GM23338 (cell line): ENCODE measurements at regions not wholly inside any gene's neighbourhood (a gene's known extent, or its start where the extent isn't known, plus 50 kb on each side); places are given as distances from the start of the nearest gene placed in this dataset.

Source experiments
- ATAC-seq: fragments of 200-7000 bp; cut with Tn5 transposase; 3 replicates; pipeline ENCODE4 v1.9.1; 2020
- DNase-seq: peaks from one replicate; pipeline ENCODE4 v3.0.0-alpha.2; 2015; ENCODE audit warnings: low spot score
- H2AFZ ChIP-seq: fragments of 200-600 bp; sonication (generic); 2 replicates; pipeline ENCODE4 v1.8.0; 2016; ENCODE audit warnings: antibody characterized with exemption, mild to moderate bottlenecking, moderate library complexity
- H3F3A ChIP-seq: fragments of 200-600 bp; sonication (generic); replicated peaks from 2 replicates; pipeline ENCODE4 v1.8.0; 2017; ENCODE audit warnings: antibody characterized with exemption, mixed run types, low read depth
- H3K27ac ChIP-seq: fragments of 200-600 bp; sonication (generic); 2 replicates; pipeline ENCODE4 v1.6.1; 2016; ENCODE audit warnings: low read depth
- H3K27me3 ChIP-seq: fragments of 200-600 bp; sonication (generic); 2 replicates; pipeline ENCODE4 v1.8.0; 2016; ENCODE audit warnings: mild to moderate bottlenecking, mixed run types, moderate library complexity; ENCODE audit not compliant: insufficient read depth
- H3K36me3 ChIP-seq: fragments of 200-600 bp; sonication (generic); 2 replicates; pipeline ENCODE4 v1.8.0; 2016; ENCODE audit warnings: mild to moderate bottlenecking; ENCODE audit not compliant: insufficient read depth
- H3K4me1 ChIP-seq: fragments of 200-600 bp; sonication (generic); 2 replicates; pipeline ENCODE4 v1.8.0; 2016; ENCODE audit warnings: mild to moderate bottlenecking, moderate library complexity; ENCODE audit not compliant: insufficient read depth
- H3K4me2 ChIP-seq: fragments of 200-600 bp; sonication (generic); 2 replicates; pipeline ENCODE4 v1.7.1; 2017; ENCODE audit warnings: mixed run types
- H3K4me3 ChIP-seq: fragments of 200-600 bp; sonication (generic); 2 replicates; pipeline ENCODE4 v1.6.1; 2016; ENCODE audit warnings: mixed run types
- H3K79me2 ChIP-seq: fragments of 200-600 bp; sonication (generic); replicated peaks from 2 replicates; pipeline ENCODE4 v1.8.0; 2017; ENCODE audit warnings: mild to moderate bottlenecking; ENCODE audit not compliant: insufficient read depth
- H3K9me2 ChIP-seq: fragments of 200-600 bp; sonication (generic); 2 replicates; pipeline ENCODE4 v1.8.0; 2017; ENCODE audit not compliant: insufficient read depth
- H4K20me1 ChIP-seq: fragments of 200-600 bp; sonication (generic); replicated peaks from 2 replicates; pipeline ENCODE4 v1.8.0; 2017; ENCODE audit warnings: mild to moderate bottlenecking; ENCODE audit not compliant: insufficient read depth
- H3K27ac Mint-ChIP-seq: 2 replicates; pipeline ENCODE4 v1.8.0; 2020; ENCODE audit warnings: inconsistent platforms, mild to moderate bottlenecking, moderate library complexity, mixed read lengths
- H3K27me3 Mint-ChIP-seq: 3 replicates; pipeline ENCODE4 v1.8.0; 2022; ENCODE audit warnings: low read depth, mild to moderate bottlenecking, moderate library complexity, mixed read lengths, inconsistent platforms; ENCODE audit not compliant: insufficient read depth, poor library complexity
- H3K36me3 Mint-ChIP-seq: 3 replicates; pipeline ENCODE4 v1.8.0; 2021; ENCODE audit warnings: low read depth, mild to moderate bottlenecking, inconsistent platforms, moderate library complexity, mixed read lengths
- H3K4me1 Mint-ChIP-seq: 3 replicates; pipeline ENCODE4 v1.8.0; 2020; ENCODE audit warnings: mild to moderate bottlenecking, inconsistent platforms, mixed read lengths
- H3K4me3 Mint-ChIP-seq: 3 replicates; pipeline ENCODE4 v1.8.0; 2021; ENCODE audit warnings: moderate library complexity, mild to moderate bottlenecking, inconsistent platforms, mixed read lengths
- H3K9me3 Mint-ChIP-seq: 3 replicates; pipeline ENCODE4 v1.8.0; 2020; ENCODE audit warnings: moderate library complexity, mild to moderate bottlenecking, inconsistent platforms, mixed read lengths
- CREB1 ChIP-seq: fragments of 250-450 bp; sonication (Bioruptor Pico); IDR thresholded peaks from 2 replicates; pipeline ENCODE4 v1.5.0; 2020; ENCODE audit warnings: low read depth, mild to moderate bottlenecking, moderate library complexity
- EZH2 ChIP-seq: fragments of 200-600 bp; sonication (generic); IDR thresholded peaks from one replicate; pipeline ENCODE4 v1.8.0; 2017; ENCODE audit warnings: antibody characterized with exemption, mild to moderate bottlenecking, low read depth; ENCODE audit not compliant: unreplicated experiment
- EZH2phosphoT487 ChIP-seq: fragments of 200-600 bp; sonication (generic); IDR thresholded peaks from one replicate; pipeline ENCODE4 v1.8.1; 2018; ENCODE audit warnings: antibody characterized with exemption; ENCODE audit not compliant: unreplicated experiment
- JUNB ChIP-seq: IDR thresholded peaks from one replicate; pipeline ENCODE4 v1.6.1; 2016; ENCODE audit warnings: antibody characterized with exemption; ENCODE audit not compliant: unreplicated experiment
- NANOG ChIP-seq: IDR thresholded peaks from 2 replicates; pipeline ENCODE4 v1.6.1; 2016; ENCODE audit warnings: antibody characterized with exemption, borderline replicate concordance
- POLR2AphosphoS5 ChIP-seq: IDR thresholded peaks from 2 replicates; pipeline ENCODE4 v1.6.1; 2016; ENCODE audit warnings: antibody characterized with exemption, low read depth
- STAT1 ChIP-seq: IDR thresholded peaks from one replicate; pipeline ENCODE4 v1.6.1; 2016; ENCODE audit warnings: antibody characterized with exemption; ENCODE audit not compliant: unreplicated experiment
- ZNF331 ChIP-seq: fragments of 250-450 bp; sonication (Bioruptor Pico); IDR thresholded peaks from 2 replicates; pipeline ENCODE4 v1.5.0; 2020; ENCODE audit warnings: low read depth, mild to moderate bottlenecking, moderate library complexity
- TF ChIP-seq, protein P1 (sequence below): IDR thresholded peaks from one replicate; pipeline ENCODE4 v1.6.1; 2018; ENCODE audit warnings: antibody characterized with exemption; ENCODE audit not compliant: unreplicated experiment
- TF ChIP-seq, protein P2 (sequence below): IDR thresholded peaks from 2 replicates; pipeline ENCODE4 v1.6.1; 2016; ENCODE audit warnings: antibody characterized with exemption
- TF ChIP-seq, protein P3 (sequence below), 2 experiments: fragments of 200-600 bp in 1 of 2; sonication (generic) in 1 of 2; conservative IDR thresholded peaks; 2 replicates each; pipeline versions ENCODE4 v1.5.1 to v1.6.1; 2016 to 2017; ENCODE audit warnings: antibody characterized with exemption in 2 of 2, low read depth in 2 of 2, mild to moderate bottlenecking in 2 of 2, moderate library complexity in 1 of 2
- TF ChIP-seq, protein P4 (sequence below): fragments of 250-450 bp; sonication (Bioruptor Pico); IDR thresholded peaks from 2 replicates; pipeline ENCODE4 v1.5.0; 2020; ENCODE audit warnings: mild to moderate bottlenecking, moderate library complexity

DNA sequence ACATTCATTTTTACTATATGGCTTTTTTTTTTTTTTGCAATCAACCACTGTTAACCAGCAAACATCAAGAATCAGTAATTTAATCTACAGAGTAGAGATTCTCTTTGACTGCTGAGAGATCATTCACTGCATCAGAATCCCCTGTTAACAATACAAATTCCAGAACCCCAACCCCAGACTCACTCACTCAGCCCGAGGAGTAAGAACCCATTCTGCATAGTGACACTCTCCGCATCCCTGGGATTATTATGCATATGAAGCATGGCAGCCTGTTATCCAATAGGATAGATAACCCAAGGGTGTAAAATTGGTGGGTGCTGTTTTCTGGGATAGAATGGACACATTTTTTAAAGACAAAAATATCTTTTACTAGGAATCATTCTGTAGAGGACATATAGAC, 76.3 kb upstream of the CCDC39 start (continued):
- TF ChIP-seq, protein P1, sequence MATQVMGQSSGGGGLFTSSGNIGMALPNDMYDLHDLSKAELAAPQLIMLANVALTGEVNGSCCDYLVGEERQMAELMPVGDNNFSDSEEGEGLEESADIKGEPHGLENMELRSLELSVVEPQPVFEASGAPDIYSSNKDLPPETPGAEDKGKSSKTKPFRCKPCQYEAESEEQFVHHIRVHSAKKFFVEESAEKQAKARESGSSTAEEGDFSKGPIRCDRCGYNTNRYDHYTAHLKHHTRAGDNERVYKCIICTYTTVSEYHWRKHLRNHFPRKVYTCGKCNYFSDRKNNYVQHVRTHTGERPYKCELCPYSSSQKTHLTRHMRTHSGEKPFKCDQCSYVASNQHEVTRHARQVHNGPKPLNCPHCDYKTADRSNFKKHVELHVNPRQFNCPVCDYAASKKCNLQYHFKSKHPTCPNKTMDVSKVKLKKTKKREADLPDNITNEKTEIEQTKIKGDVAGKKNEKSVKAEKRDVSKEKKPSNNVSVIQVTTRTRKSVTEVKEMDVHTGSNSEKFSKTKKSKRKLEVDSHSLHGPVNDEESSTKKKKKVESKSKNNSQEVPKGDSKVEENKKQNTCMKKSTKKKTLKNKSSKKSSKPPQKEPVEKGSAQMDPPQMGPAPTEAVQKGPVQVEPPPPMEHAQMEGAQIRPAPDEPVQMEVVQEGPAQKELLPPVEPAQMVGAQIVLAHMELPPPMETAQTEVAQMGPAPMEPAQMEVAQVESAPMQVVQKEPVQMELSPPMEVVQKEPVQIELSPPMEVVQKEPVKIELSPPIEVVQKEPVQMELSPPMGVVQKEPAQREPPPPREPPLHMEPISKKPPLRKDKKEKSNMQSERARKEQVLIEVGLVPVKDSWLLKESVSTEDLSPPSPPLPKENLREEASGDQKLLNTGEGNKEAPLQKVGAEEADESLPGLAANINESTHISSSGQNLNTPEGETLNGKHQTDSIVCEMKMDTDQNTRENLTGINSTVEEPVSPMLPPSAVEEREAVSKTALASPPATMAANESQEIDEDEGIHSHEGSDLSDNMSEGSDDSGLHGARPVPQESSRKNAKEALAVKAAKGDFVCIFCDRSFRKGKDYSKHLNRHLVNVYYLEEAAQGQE: no peak
- TF ChIP-seq, protein P2, sequence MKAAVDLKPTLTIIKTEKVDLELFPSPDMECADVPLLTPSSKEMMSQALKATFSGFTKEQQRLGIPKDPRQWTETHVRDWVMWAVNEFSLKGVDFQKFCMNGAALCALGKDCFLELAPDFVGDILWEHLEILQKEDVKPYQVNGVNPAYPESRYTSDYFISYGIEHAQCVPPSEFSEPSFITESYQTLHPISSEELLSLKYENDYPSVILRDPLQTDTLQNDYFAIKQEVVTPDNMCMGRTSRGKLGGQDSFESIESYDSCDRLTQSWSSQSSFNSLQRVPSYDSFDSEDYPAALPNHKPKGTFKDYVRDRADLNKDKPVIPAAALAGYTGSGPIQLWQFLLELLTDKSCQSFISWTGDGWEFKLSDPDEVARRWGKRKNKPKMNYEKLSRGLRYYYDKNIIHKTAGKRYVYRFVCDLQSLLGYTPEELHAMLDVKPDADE: no peak
- TF ChIP-seq, protein P3, sequence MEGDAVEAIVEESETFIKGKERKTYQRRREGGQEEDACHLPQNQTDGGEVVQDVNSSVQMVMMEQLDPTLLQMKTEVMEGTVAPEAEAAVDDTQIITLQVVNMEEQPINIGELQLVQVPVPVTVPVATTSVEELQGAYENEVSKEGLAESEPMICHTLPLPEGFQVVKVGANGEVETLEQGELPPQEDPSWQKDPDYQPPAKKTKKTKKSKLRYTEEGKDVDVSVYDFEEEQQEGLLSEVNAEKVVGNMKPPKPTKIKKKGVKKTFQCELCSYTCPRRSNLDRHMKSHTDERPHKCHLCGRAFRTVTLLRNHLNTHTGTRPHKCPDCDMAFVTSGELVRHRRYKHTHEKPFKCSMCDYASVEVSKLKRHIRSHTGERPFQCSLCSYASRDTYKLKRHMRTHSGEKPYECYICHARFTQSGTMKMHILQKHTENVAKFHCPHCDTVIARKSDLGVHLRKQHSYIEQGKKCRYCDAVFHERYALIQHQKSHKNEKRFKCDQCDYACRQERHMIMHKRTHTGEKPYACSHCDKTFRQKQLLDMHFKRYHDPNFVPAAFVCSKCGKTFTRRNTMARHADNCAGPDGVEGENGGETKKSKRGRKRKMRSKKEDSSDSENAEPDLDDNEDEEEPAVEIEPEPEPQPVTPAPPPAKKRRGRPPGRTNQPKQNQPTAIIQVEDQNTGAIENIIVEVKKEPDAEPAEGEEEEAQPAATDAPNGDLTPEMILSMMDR (conservative IDR thresholded peaks at IDR 0.05; ENCODE audit: low read depth in 2 of 2): no peak
- TF ChIP-seq EZH2 (no peak), POLR2AphosphoS5 (no peak)

- no peaks in the 10 kb centered on the region for H3K27me3 ChIP-seq
- Mint-ChIP-seq H3K9me3 (peaks cover 23% of the 10 kb centered on the region), H3K4me3 (no peak overlapping the region), H3K36me3 (peaks cover 11% of the 10 kb centered on the region; the same call in 2 of the 3 replicates), H3K27me3 (peaks cover 3% of the 10 kb centered on the region), H3K27ac (no peak overlapping the region), H3K4me1 (no peaks in the 10 kb centered on the region)
- no peak for ATAC-seq
- no peaks in the 10 kb centered on the region for H3K79me2 ChIP-seq
- H3K4me2 ChIP-seq: no peak overlapping the region
- no peak for DNase-seq
- H3K4me1 ChIP-seq: no peaks in the 10 kb centered on the region
- H3K4me3 ChIP-seq: no peak overlapping the region
- H4K20me1 ChIP-seq: no peaks in the 10 kb centered on the region
- H3F3A ChIP-seq: no peaks in the 10 kb centered on the region
- H3K9me2 ChIP-seq: no peaks in the 10 kb centered on the region
- no peaks in the 10 kb centered on the region; the same call in 1 of the 2 replicates for H3K36me3 ChIP-seq
- H3K27ac ChIP-seq: no peak overlapping the region
- no peak overlapping the region for H2AFZ ChIP-seq
- TF ChIP-seq JUNB: no peak
- no peak for TF ChIP-seq EZH2phosphoT487
- TF ChIP-seq, protein P2: no peak
- no peak for TF ChIP-seq ZNF331
- TF ChIP-seq CREB1 (CRISPR knock-in tag): no peak
- TF ChIP-seq STAT1: no peak
- no peak for TF ChIP-seq NANOG
- TF ChIP-seq, protein P4, sequence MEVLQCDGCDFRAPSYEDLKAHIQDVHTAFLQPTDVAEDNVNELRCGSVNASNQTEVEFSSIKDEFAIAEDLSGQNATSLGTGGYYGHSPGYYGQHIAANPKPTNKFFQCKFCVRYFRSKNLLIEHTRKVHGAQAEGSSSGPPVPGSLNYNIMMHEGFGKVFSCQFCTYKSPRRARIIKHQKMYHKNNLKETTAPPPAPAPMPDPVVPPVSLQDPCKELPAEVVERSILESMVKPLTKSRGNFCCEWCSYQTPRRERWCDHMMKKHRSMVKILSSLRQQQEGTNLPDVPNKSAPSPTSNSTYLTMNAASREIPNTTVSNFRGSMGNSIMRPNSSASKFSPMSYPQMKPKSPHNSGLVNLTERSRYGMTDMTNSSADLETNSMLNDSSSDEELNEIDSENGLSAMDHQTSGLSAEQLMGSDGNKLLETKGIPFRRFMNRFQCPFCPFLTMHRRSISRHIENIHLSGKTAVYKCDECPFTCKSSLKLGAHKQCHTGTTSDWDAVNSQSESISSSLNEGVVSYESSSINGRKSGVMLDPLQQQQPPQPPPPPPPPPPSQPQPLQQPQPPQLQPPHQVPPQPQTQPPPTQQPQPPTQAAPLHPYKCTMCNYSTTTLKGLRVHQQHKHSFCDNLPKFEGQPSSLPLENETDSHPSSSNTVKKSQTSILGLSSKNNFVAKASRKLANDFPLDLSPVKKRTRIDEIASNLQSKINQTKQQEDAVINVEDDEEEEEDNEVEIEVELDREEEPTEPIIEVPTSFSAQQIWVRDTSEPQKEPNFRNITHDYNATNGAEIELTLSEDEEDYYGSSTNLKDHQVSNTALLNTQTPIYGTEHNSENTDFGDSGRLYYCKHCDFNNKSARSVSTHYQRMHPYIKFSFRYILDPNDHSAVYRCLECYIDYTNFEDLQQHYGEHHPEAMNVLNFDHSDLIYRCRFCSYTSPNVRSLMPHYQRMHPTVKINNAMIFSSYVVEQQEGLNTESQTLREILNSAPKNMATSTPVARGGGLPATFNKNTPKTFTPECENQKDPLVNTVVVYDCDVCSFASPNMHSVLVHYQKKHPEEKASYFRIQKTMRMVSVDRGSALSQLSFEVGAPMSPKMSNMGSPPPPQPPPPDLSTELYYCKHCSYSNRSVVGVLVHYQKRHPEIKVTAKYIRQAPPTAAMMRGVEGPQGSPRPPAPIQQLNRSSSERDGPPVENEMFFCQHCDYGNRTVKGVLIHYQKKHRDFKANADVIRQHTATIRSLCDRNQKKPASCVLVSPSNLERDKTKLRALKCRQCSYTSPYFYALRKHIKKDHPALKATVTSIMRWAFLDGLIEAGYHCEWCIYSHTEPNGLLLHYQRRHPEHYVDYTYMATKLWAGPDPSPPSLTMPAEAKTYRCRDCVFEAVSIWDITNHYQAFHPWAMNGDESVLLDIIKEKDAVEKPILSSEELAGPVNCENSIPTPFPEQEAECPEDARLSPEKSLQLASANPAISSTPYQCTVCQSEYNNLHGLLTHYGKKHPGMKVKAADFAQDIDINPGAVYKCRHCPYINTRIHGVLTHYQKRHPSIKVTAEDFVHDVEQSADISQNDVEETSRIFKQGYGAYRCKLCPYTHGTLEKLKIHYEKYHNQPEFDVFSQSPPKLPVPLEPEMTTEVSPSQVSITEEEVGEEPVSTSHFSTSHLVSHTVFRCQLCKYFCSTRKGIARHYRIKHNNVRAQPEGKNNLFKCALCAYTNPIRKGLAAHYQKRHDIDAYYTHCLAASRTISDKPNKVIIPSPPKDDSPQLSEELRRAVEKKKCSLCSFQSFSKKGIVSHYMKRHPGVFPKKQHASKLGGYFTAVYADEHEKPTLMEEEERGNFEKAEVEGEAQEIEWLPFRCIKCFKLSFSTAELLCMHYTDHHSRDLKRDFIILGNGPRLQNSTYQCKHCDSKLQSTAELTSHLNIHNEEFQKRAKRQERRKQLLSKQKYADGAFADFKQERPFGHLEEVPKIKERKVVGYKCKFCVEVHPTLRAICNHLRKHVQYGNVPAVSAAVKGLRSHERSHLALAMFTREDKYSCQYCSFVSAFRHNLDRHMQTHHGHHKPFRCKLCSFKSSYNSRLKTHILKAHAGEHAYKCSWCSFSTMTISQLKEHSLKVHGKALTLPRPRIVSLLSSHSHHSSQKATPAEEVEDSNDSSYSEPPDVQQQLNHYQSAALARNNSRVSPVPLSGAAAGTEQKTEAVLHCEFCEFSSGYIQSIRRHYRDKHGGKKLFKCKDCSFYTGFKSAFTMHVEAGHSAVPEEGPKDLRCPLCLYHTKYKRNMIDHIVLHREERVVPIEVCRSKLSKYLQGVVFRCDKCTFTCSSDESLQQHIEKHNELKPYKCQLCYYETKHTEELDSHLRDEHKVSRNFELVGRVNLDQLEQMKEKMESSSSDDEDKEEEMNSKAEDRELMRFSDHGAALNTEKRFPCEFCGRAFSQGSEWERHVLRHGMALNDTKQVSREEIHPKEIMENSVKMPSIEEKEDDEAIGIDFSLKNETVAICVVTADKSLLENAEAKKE (CRISPR knock-in tag): no peak
- no peak for TF ChIP-seq EZH2
Observed at GRCh38 chr3:180762866-180763265, 83.6 kb upstream of the CCDC39 start.
